CD4-positive, alpha-beta T cell treated with Interferon gamma for 1 hour (primary cell): ENCODE measurements at regions not wholly inside any gene's neighbourhood (a gene's known extent, or its start where the extent isn't known, plus 50 kb on each side); places are given as distances from the start of the nearest gene placed in this dataset.
"Not testable (repeated sequence)": the region's sequence is repeated elsewhere in the genome, so short reads cannot be mapped to it uniquely, and the experiment has no call there.

Source experiments
- DNase-seq: peaks from one replicate; pipeline ENCODE4 v3.0.0-alpha.2; 2020

GRCh38 chr9:97248252-97248651 lies 59.2 kb upstream of the CCDC180 start:
- not testable (repeated sequence) for DNase-seq

GRCh38 chr9:97243606-97244005 lies 63.9 kb upstream of the CCDC180 start:
- no peak for DNase-seq

DNA sequence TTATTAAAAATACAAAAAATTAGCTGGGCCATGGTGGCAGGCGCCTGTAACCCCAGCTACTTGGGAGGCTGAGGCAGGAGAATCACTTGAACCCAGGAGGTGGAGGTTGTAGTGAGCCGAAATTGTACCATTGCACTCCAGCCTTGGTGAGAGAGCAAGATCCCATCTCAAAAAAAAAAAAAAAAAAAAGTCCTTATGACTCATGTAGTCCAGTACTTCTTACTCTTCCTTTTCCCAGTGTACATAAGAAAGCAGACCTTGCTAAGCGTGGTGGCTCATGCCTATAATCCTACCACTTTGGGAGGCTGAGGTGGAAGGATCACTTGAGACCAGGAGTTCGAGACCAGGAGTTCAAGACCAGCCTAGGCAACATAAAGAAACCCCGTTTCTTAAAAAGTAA lies 66.0 kb upstream of the CCDC180 start:
- DNase-seq, result not testable (repeated sequence)

DNA sequence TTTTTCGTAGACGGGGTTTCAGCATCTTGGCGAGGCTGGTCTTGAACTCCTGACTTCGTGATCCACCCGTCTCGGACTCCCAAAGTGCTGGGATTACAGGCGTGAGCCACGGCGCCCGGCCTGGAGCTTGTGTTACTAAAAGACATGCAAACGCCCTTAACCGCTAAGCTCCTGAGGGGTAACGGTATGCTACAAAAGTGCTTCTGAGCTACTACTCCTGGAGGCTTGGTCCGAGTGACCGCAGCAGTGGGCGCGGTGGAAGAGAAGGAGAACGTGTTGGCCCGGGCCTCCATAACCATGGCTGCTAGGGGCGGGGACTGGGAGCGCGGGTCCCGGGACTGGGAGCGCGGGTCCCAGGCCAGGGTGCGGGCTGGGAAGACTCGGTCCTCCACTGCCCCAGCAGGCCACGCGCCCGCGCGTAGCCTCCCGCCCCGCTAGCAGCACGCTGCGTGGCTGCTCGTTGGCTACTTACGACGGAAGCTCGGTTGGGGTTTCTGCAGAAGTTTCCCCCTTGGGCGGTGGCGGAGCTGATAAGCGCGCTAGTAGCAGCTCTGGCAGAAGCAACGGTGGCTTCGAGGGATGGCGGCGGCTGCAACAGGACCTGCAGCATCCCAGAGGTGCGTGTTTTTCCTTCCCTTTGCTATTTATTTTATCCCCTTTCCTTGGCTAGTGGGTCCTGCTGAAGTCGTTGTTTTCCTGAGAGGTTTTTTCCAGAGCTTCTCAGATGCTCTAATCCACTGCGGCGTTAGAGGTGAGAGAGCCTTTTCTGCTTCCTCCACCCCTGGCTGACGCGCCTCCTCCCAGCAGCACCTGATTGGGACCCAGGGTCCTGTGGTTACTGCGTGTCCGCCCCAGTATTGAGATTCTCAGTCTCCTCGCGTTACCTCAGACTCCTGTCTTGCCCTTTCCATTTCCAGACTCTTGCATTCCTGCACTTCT lies 69.2 kb upstream of the CCDC180 start:
- DNase-seq, result peak; percentile 69

- no peak for DNase-seq
These were observed 70.1 kb upstream of the CCDC180 start for GRCh38 chr9:97237311-97237786.

GRCh38 chr9:97233009-97233400 lies 74.5 kb upstream of the CCDC180 start:
- not testable (repeated sequence) for DNase-seq

DNA sequence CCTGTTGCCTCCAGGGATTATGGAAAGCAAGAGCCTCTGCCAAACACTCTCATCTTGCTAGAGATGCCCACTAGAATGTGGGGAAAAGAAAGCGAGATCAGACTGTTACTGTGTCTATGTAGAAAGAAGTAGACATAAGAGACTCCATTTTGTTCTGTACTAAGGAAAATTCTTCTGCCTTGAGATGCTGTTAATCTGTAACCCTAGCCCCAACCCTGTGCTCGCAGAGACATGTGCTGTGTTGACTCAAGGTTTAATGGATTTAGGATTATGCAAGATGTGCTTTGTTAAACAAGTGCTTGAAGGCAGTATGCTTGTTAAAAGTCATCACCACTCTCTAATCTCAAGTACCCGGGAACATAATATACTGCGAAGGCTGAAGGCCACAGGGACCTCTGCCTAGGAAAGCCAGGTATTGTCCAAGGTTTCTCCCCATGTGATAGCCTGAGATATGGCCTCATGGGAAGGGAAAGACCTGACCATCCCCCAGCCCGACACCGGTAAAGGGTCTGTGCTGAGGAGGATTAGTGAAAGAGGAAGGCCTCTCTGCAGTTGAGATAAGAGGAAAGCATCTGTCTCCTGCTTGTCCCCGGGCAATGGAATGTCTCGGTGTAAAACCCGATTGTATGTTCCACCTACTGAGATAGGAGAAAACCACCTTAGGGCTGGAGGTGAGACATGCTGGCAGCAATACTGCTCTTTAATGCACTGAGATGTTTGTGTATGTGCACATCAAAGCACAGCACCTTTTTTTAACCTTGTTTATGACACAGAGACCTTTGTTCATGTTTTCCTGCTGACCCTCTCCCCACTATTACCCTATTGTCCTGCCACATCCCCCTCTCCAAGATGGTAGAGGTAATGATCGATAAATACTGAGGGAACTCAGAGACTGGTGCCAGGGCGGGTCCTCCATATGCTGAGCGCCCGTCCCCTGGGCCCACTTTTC lies 75.1 kb upstream of the CCDC180 start:
- DNase-seq, result not testable (repeated sequence)

DNA sequence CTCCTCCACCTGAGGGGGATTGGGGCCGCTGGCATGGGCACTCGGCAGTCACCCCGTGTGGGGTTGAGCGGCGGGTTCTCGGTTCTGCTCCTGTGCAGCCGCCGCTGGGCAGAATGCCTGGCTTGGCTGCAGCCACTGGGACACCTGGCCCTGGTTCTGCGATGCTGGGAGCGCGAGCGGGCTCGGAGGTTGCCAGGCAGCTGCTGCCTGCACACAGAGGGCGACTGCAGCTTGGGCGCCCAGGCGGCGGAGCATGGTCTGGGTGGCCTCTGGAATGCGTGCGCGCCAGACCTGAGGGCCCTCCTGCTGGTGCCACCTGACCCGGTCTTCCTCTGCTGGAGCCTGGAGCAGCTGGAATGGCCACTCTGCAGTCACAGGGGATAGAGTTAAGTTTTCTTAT lies 85.1 kb upstream of the CCDC180 start:
- DNase-seq, result not testable (repeated sequence)

DNA sequence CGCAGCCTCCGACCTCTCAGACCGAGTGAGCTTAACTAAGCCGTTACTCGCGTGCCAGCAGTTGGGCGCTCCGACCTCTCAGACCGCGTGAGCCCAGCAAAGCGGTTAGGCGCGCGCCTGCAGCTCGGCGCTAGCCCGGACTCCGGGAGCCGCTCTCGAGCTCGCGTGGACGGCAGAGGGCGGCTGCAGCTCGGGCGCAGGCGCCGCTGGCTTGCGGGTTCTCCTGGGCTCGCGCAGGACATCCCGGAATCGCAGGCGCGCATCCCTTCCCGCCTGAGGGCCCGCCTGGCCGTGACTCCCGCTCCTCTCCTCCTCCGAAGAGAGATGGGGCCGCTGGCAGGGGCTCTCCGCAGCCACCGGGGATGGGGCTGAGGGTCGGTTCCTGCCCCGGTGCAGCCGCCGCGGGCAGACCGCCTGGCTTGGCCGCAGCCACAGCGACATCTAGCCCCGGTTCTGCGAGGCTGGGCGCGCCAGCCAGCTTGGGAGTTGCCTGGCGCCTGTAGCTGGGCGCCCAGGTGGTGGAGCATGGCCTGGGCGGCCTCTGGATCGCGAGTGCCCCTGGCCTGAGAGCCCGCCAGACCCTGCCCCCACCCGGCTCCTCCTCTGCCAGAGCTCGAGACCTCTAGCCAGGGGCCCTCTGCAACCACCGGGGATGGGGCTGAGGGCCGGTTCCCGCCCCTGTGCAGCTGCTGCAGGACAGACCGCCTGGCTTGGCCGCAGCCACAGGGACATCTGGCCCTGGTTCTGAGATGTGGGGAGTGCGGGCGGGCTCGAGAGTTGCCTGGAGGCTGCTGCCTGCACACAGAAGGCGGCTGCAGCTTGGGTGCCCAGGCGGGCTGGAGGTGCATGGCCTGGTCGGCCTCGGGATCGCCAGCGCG lies 85.7 kb upstream of the CCDC180 start:
- peak; percentile 48 for DNase-seq

- no peak for DNase-seq
These were observed 86.5 kb upstream of the CCDC180 start for GRCh38 chr9:97220894-97221477.

DNA sequence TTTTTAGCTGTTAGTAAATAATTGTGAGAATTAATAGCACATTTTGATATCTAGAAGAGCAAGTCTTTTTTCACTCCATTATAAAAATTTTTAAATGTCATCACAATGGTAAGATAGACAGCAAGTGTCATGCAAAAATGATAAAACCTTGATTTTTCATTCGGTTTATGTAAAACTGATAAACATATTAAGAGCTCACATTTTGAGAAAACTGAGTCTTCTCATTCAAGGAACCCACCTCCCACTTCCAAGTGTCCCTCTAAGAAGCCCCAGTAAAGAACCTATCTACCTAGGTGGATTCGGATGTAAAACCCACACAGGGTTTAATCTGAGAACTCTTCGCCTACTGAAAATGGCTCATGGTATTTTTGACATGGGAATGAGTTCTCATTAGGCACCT lies 87.1 kb upstream of the CCDC180 start:
- not testable (repeated sequence) for DNase-seq

GRCh38 chr9:97219443-97220140 lies 87.9 kb upstream of the CCDC180 start:
- not testable (repeated sequence) for DNase-seq

GRCh38 chr9:97215127-97215526 lies 92.3 kb upstream of the CCDC180 start:
- not testable (repeated sequence) for DNase-seq

DNA sequence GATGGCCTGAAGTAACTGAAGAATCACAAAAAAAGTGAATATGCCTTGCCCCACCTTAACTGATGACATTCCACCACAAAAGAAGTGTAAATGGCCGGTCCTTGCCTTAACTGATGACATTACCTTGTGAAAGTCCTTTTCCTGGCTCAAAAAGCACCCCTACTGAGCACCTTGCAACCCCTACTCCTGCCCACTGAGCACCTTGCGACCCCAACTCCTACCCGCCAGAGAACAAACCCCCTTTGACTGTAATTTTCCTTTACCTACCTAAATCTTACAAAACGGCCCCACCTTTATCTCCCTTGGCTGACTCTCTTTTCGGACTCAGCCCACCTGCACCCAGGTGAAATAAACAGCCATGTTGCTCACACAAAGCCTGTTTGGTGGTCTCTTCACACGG lies 92.9 kb upstream of the CCDC180 start:
- not testable (repeated sequence) for DNase-seq

GRCh38 chr9:97199683-97200082 lies 107.8 kb upstream of the CCDC180 start:
- not testable (repeated sequence) for DNase-seq

DNA sequence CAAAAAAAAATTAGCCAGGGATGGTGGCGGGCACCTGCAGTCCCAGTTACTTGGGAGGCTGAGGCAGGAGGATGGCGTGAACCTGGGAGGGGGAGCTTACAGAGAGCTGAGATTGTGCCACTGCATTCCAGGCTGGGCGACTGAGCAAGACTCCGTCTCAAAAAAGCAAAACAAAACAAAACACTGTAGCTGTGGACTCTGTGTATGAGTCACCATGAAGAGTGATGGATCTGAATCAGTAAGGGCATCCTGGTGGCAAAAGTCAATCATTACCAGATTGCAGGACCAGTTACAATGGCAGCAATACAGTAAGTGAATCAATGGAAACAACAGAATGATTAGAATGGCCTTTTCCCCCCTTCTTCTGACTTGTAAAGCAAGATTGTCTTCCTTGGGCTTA lies 113.7 kb upstream of the CCDC180 start:
- DNase-seq, result not testable (repeated sequence)

- DNase-seq, result no peak
These were observed 118.9 kb upstream of the CCDC180 start for GRCh38 chr9:97188545-97188944.

DNA sequence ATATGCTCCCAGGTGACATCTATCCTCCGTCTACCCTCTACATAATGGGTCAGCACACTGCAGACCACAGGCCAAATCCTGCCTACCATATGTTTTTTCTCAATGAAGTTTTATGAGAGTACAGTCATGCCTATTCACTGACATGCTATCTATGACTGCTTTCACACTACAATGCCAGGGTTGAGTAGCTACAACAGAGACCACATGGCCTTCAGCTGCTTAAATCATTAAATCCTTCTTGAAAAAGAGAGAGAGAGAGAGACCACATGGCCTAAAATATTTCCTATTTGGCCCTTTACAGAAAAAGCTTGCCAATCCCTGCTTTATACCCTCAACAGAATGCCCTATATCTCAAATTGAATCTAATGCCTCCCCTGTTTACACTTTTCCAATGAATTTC lies 119.8 kb upstream of the CCDC180 start:
- not testable (repeated sequence) for DNase-seq

DNA sequence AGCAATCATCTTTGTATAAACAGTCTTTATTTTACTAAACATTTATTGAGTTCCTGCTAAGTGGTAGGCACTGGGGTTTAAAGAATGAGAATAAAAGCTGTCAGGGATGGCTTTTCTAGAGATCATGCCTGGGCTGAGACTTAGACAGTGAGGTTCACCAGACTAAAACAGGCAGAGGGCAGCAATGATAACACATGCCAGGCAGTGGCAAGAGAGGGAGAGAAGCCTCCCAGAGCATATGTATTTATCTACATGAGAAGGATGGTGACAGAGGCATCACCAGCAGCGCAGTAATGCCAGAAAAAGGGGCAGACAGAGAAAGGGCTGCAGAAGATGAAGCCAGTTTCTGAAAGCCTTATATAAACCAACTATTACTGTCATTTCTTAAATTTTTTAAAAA lies 121.0 kb upstream of the CCDC180 start:
- no peak for DNase-seq

DNA sequence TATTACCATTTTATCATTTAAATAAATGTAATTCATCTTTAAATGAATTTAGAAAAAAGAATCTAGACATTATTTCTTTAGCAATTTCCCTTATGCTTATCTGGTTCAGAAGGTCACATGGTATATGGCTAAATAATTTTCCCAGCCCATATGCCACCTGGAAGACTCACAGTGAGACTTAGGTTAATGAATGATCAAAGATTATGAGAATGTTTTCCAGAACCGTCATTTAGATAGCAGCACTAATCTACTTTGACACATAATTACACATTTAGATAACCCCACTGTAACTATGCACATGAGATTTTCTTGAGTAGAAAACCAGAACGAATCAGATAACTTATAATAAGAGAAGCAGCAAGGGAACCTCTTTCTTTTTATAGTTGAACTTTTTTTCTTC lies 124.9 kb upstream of the CCDC180 start:
- DNase-seq, result not testable (repeated sequence)

DNA sequence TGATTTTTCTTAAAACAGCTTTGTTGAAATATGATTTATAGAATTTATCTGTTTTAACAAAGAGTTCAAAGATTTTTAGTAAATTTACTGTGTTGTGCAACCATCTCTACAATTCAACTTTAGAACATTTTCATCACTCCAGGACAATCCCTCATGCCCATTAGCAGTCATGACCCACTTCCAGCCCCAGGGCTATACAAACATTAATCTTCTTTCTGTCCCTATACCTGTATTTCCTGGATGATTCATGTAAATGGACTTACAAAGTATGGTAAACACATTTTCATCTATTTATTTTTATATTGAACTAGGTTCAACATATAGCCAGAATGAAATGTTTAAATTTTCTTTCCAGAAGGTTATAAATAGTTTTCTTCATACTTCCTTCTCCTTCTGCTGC lies 127.8 kb upstream of the CCDC180 start:
- no peak for DNase-seq
